Ishikawa (cell line): ENCODE measurements at regions not wholly inside any gene's neighbourhood (a gene's known extent, or its start where the extent isn't known, plus 50 kb on each side); places are given as distances from the start of the nearest gene placed in this dataset.
A peak's percentile ranks its signal among the peaks of the same experiment; 100 is the strongest.

Experiments
- CEBPB ChIP-seq: IDR thresholded peaks from 2 replicates; pipeline ENCODE4 v1.6.1; 2012
- CREB1 ChIP-seq: IDR thresholded peaks from 2 replicates; pipeline ENCODE4 v1.6.1; 2012; ENCODE audit warnings: low read depth
- EGR1 ChIP-seq: IDR thresholded peaks from 2 replicates; pipeline ENCODE4 v1.6.1; 2012
- EP300 ChIP-seq: IDR thresholded peaks from 2 replicates; pipeline ENCODE4 v1.6.1; 2012; ENCODE audit warnings: borderline replicate concordance
- FOXM1 ChIP-seq: IDR thresholded peaks from 2 replicates; pipeline ENCODE4 v1.6.1; 2012; ENCODE audit warnings: low read depth, borderline replicate concordance
- NFIC ChIP-seq: IDR thresholded peaks from 2 replicates; pipeline ENCODE4 v1.6.1; 2012
- RAD21 ChIP-seq: IDR thresholded peaks from 2 replicates; pipeline ENCODE4 v1.6.1; 2012; ENCODE audit warnings: low read depth
- TAF1 ChIP-seq: IDR thresholded peaks from 2 replicates; pipeline ENCODE4 v1.6.1; 2012; ENCODE audit warnings: low read depth, mild to moderate bottlenecking
- TCF12 ChIP-seq: IDR thresholded peaks from 2 replicates; pipeline ENCODE4 v1.6.1; 2012; ENCODE audit warnings: low read depth
- TEAD4 ChIP-seq: IDR thresholded peaks from 2 replicates; pipeline ENCODE4 v1.6.1; 2012
- USF1 ChIP-seq: IDR thresholded peaks from 2 replicates; pipeline ENCODE4 v1.6.1; 2012
- YY1 ChIP-seq: IDR thresholded peaks from 2 replicates; pipeline ENCODE4 v1.6.1; 2012; ENCODE audit warnings: low read depth
- ZBTB7A ChIP-seq: IDR thresholded peaks from 2 replicates; pipeline ENCODE4 v1.6.1; 2012; ENCODE audit warnings: low read depth
- TF ChIP-seq, protein P1 (sequence below): IDR thresholded peaks from 2 replicates; pipeline ENCODE4 v1.6.1; 2012; ENCODE audit warnings: low read depth, mild to moderate bottlenecking
- TF ChIP-seq, protein P2 (sequence below): IDR thresholded peaks from 2 replicates; pipeline ENCODE4 v1.6.1; 2012

DNA sequence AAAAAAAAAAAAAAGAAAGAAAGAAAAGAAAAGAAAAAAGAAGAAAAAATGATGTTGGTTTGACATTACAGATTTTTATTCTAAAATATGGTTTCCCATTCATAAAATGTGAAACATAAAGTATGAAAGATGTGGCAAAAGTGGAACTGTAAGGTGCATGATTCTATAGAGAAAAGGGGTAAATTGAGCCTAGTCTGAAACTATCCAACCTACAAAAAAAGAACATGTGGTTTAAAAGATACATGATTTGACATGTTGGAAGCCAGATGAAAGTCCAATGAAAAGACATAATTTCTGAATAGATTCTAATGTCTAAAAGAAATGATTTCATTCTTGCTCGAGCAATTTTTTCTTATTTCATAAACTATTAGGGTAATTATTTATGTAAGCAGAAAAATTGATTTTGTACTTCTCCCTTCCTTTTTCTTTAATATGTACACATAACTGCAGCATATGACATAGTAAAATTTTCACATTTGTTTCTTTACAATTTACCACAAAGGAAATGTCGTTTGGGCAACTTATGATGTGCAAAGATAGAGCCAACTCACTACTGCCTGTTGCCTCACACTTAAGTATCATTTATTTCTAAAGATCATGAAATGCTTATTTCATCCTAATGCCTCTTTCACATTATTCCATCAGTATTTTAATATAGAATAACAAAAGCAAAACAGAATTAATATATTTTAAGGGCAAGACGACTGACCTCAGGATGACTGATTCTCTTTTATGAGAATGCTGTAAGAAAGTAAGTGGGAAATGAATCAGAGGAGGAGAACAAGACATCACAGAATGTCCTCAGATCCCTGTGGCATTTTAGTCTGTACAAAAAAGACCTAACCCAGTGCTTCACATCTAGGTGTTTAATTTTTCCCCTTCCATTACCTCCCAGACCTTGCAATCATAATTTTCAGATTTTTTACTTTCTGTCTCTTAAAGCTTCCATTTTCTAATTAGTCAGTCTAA lies 165.8 kb upstream of the HMCN1 start:
- TF ChIP-seq CREB1: no peak
- TF ChIP-seq, protein P1, sequence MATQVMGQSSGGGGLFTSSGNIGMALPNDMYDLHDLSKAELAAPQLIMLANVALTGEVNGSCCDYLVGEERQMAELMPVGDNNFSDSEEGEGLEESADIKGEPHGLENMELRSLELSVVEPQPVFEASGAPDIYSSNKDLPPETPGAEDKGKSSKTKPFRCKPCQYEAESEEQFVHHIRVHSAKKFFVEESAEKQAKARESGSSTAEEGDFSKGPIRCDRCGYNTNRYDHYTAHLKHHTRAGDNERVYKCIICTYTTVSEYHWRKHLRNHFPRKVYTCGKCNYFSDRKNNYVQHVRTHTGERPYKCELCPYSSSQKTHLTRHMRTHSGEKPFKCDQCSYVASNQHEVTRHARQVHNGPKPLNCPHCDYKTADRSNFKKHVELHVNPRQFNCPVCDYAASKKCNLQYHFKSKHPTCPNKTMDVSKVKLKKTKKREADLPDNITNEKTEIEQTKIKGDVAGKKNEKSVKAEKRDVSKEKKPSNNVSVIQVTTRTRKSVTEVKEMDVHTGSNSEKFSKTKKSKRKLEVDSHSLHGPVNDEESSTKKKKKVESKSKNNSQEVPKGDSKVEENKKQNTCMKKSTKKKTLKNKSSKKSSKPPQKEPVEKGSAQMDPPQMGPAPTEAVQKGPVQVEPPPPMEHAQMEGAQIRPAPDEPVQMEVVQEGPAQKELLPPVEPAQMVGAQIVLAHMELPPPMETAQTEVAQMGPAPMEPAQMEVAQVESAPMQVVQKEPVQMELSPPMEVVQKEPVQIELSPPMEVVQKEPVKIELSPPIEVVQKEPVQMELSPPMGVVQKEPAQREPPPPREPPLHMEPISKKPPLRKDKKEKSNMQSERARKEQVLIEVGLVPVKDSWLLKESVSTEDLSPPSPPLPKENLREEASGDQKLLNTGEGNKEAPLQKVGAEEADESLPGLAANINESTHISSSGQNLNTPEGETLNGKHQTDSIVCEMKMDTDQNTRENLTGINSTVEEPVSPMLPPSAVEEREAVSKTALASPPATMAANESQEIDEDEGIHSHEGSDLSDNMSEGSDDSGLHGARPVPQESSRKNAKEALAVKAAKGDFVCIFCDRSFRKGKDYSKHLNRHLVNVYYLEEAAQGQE: no peak
- no peak for TF ChIP-seq ZBTB7A
- no peak for TF ChIP-seq YY1
- no peak for TF ChIP-seq RAD21
- no peak for TF ChIP-seq TEAD4
- no peak for TF ChIP-seq CEBPB
- TF ChIP-seq EGR1: no peak
- TF ChIP-seq, protein P2, sequence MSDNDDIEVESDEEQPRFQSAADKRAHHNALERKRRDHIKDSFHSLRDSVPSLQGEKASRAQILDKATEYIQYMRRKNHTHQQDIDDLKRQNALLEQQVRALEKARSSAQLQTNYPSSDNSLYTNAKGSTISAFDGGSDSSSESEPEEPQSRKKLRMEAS: no peak
- no peak for TF ChIP-seq USF1
- no peak for TF ChIP-seq TAF1

GRCh38 chr1:185567440-185567839 lies 166.8 kb upstream of the HMCN1 start:
- TF ChIP-seq EGR1 (no peak), YY1 (no peak), EP300 (no peak), CREB1 (no peak)
- TF ChIP-seq, protein P2: no peak

DNA sequence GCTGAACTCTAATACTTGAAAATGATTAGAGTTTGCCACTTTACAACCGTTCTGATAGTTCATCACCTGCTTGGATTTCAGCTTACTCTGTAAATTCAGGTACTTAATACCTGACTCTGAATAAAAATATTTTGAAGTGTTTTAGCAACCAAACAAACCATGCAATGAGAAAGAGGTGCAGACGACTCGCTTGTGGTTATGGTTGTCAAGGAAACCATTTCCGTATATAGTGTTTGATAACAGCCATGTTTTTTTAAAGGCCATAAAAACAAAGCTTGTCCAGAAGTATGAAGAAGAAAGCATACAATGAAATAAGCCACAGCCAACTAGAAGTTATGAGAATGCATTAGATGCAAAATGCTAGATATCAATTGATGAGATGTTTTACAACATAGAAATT lies 167.2 kb upstream of the HMCN1 start:
- no peak for TF ChIP-seq NFIC
- TF ChIP-seq YY1: no peak
- TF ChIP-seq USF1: no peak
- TF ChIP-seq, protein P2: no peak

DNA sequence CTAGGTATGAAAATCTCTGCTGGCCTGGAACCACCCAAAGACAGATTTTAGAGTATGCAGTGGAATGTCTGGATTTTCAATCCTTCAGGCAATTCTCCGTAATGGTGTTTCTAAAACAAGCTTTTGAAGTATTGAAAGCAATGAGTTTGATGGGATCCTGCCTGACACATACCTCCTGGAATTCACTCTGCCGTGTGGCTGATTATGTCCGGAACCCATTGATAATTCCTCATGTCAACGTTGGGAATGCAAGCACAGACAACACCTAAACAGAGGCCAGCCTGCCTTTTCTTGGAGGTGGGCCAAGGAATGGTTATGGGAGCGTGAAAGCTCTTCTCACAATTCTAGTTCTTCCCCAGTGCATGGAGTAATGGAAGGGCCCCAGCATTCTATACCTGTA lies 168.9 kb upstream of the HMCN1 start:
- TF ChIP-seq, protein P1: no peak
- TF ChIP-seq CREB1 (no peak), EGR1 (no peak), YY1 (no peak), TEAD4 (peak; percentile 88), NFIC (peak; percentile 89), RAD21 (peak; percentile 2; the same call in 1 of the 2 replicates), EP300 (peak; percentile 79), ZBTB7A (no peak), CEBPB (no peak), TAF1 (no peak), USF1 (no peak), TCF12 (peak; percentile 72), FOXM1 (peak; percentile 56; the same call in 1 of the 2 replicates)
- TF ChIP-seq, protein P2: 0 out of 2 replicates have a peak, but pooled peaks have one; percentile 39

- TF ChIP-seq TEAD4: no peak
Observed at GRCh38 chr1:185564816-185565215, 169.4 kb upstream of the HMCN1 start.
